GM12878 (cell line): ENCODE measurements at regions not wholly inside any gene's neighbourhood (a gene's known extent, or its start where the extent isn't known, plus 50 kb on each side); places are given as distances from the start of the nearest gene placed in this dataset.

Source experiments
- ATAC-seq: fragments of 200-7000 bp; cut with Tn5 transposase; 3 replicates; pipeline ENCODE4 v1.9.1; 2020; ENCODE audit warnings: mild to moderate bottlenecking, moderate library complexity
- BruUV-seq: library from RNA; stranded (reverse); fragments of 400-500 nt; replicated peaks from 2 replicates; lab custom pipeline; 2021; lab: Mats Ljungman, UMichigan
- CTCF ChIA-PET: fragments of 300-600 bp; sonication (Branson Sonifier 250); formaldehyde crosslinking; extraction: SDS; loops from one replicate; lab custom pipeline; 2021; ENCODE audit warnings: inconsistent platforms; lab: Yijun Ruan, JAX
- POLR2A ChIA-PET: fragments of 350-600 bp; formaldehyde crosslinking; extraction: SDS; loops from one replicate; lab custom pipeline; 2021; ENCODE audit warnings: inconsistent platforms; lab: Charles Lee
- RAD21 ChIA-PET: fragments of 300-600 bp; sonication (Branson Sonifier 250); formaldehyde crosslinking; loops from one replicate; lab custom pipeline; 2023; ENCODE audit warnings: antibody characterized with exemption; ENCODE audit not compliant: unreplicated experiment; lab: Charles Lee
- SMC1A ChIA-PET: fragments of 300-600 bp; sonication (Branson Sonifier 250); formaldehyde crosslinking; loops from one replicate; lab custom pipeline; 2023; ENCODE audit not compliant: unreplicated experiment, uncharacterized antibody; lab: Charles Lee
- DNase-seq: peaks from one replicate; pipeline ENCODE4 v3.0.0-alpha.2; 2011; ENCODE audit warnings: low read depth, low spot score
- FAIRE-seq: peaks from 3 replicates; lab custom pipeline; 2011; peaks lifted over from hg19 to GRCh38; lab: Jason Lieb, UNC
- H2AFZ ChIP-seq: 2 replicates; pipeline ENCODE4 v1.6.0; 2011; ENCODE audit warnings: low read depth, low read length, control low read depth; ENCODE audit not compliant: control insufficient read depth
- H3K27ac ChIP-seq: 2 replicates; pipeline ENCODE4 v1.5.1; 2011; ENCODE audit warnings: control low read depth; ENCODE audit not compliant: control insufficient read depth, insufficient read depth
- H3K27me3 ChIP-seq, 2 experiments: replicated peaks in 1 of 2; 2 replicates each; pipeline versions ENCODE4 v1.6.0 to v1.6.1; 2011; ENCODE audit warnings: low read length in 1 of 2; ENCODE audit not compliant: control insufficient read depth in 2 of 2, insufficient read depth in 2 of 2
- H3K36me3 ChIP-seq, 2 experiments: 2 replicates each; pipeline ENCODE4 v1.5.1; 2011; ENCODE audit warnings: low read length in 1 of 2; ENCODE audit not compliant: control insufficient read depth in 2 of 2, insufficient read depth in 2 of 2
- H3K4me1 ChIP-seq: 2 replicates; pipeline ENCODE4 v1.6.1; 2011; ENCODE audit warnings: mild to moderate bottlenecking, low read length, moderate library complexity, mixed read lengths; ENCODE audit not compliant: control insufficient read depth, insufficient read depth
- H3K4me2 ChIP-seq: 2 replicates; pipeline ENCODE4 v1.6.0; 2011; ENCODE audit warnings: control low read depth; ENCODE audit not compliant: control insufficient read depth, insufficient read depth
- H3K4me3 ChIP-seq: fragments of 200-600 bp; sonication (generic); 2 replicates; pipeline ENCODE4 v1.5.1; 2016
- H3K79me2 ChIP-seq: 2 replicates; pipeline ENCODE4 v1.6.0; 2011; ENCODE audit warnings: low read length; ENCODE audit not compliant: control insufficient read depth, insufficient read depth
- H3K9ac ChIP-seq: 2 replicates; pipeline ENCODE4 v1.8.0; 2011; ENCODE audit warnings: low read length, control low read depth, mixed read lengths; ENCODE audit not compliant: control insufficient read depth, insufficient read depth
- H3K9me3 ChIP-seq: replicated peaks from 3 replicates; pipeline ENCODE4 v1.5.1; 2011; ENCODE audit warnings: mild to moderate bottlenecking, low read length; ENCODE audit not compliant: control insufficient read depth, insufficient read depth
- H4K20me1 ChIP-seq: 2 replicates; pipeline ENCODE4 v1.6.0; 2011; ENCODE audit not compliant: control insufficient read depth, insufficient read depth
- BACH1 ChIP-seq: fragments of 450-650 bp; IDR thresholded peaks from 2 replicates; pipeline ENCODE4 v1.6.1; 2017; ENCODE audit warnings: mild to moderate bottlenecking, borderline replicate concordance
- CBFB ChIP-seq: IDR thresholded peaks from 2 replicates; pipeline ENCODE4 v1.6.1; 2016; ENCODE audit warnings: antibody characterized with exemption, low read depth
- CHD2 ChIP-seq: IDR thresholded peaks from 2 replicates; pipeline ENCODE4 v1.6.1; 2011; ENCODE audit warnings: low read depth, low read length, improper control_type of control experiment, borderline replicate concordance
- MEF2B ChIP-seq: fragments of 450-650 bp; IDR thresholded peaks from 2 replicates; pipeline ENCODE4 v1.6.1; 2018; ENCODE audit warnings: mild to moderate bottlenecking, moderate library complexity; ENCODE audit not compliant: partially characterized antibody, poor library complexity, severe bottlenecking
- PML ChIP-seq: IDR thresholded peaks from 2 replicates; pipeline ENCODE4 v1.6.1; 2012; ENCODE audit warnings: low read length, inconsistent platforms
- TARDBP ChIP-seq: IDR thresholded peaks from 2 replicates; pipeline ENCODE4 v1.6.1; 2016; ENCODE audit warnings: borderline replicate concordance
- WGBS: methylation state at CpG from one replicate; pipeline ENCODE4 v1.1.6; 2016; ENCODE audit warnings: low lambda C conversion rate; ENCODE audit not compliant: insufficient replicate concordance, insufficient coverage; ENCODE audit errors: missing lambda C conversion rate; 5-methylcytosine and 5-hydroxymethylcytosine counted together
- in situ Hi-C: fragments of 300-500 bp; cut with MboI; formaldehyde crosslinking; loops from 9 replicates; pipeline ENCODE4 v1.14.3; 2018; ENCODE audit warnings: mixed read lengths
- intact Hi-C: fragments of 100-400 bp; cut with micrococcal nuclease; formaldehyde crosslinking; loops from one replicate; pipeline ENCODE4 v1.14.2; 2022; ENCODE audit not compliant: unreplicated experiment
- TF ChIP-seq, protein P1 (sequence below): fragments of 450-650 bp; IDR thresholded peaks from 2 replicates; pipeline ENCODE4 v1.6.1; 2016; ENCODE audit warnings: mild to moderate bottlenecking
- TF ChIP-seq, protein P2 (sequence below): IDR thresholded peaks from 2 replicates; pipeline ENCODE4 v1.6.1; 2011; ENCODE audit warnings: borderline replicate concordance, low read depth, mild to moderate bottlenecking, moderate library complexity, mixed read lengths, low read length; ENCODE audit not compliant: insufficient read depth; ENCODE audit errors: extremely low read length
- TF ChIP-seq, protein P3 (sequence below): fragments of 450-650 bp; IDR thresholded peaks from 2 replicates; pipeline ENCODE4 v1.6.1; 2017; ENCODE audit warnings: borderline replicate concordance

DNA sequence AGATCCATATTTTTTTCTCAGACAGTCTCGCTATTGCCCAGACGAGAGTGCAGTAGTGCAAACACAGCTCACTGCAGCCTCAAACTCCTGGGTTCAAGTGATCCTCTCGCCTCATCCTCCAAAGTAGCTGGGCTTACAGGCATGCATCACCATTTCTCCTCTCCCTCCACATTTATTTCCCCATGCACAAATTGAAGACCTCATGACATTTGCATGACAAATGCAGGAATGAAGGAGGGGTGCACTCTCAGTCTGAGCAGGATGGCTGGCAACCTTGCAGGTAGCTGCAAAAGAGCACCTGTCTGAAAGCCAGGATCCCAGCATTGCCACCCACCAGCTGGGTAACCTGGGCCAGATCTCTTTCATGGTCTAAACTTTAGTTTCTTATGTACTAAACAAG lies 111.2 kb downstream of the SH3TC2 start:
- Histone ChIP-seq H3K4me2 (no peak overlapping the region), H3K9ac (no peak overlapping the region), H3K4me3 (no peak overlapping the region), H3K36me3 (no peaks in the 10 kb centered on the region), H3K27me3 (no peaks in the 10 kb centered on the region; a peak in 1 of 4 replicates), H2AFZ (no peak overlapping the region), H3K9me3 (no peaks in the 10 kb centered on the region), H4K20me1 (no peaks in the 10 kb centered on the region), H3K4me1 (no peaks in the 10 kb centered on the region), H3K27ac (no peak overlapping the region), H3K79me2 (no peaks in the 10 kb centered on the region)
- BruUV-seq: no TSS peak
- FAIRE-seq (no peak), ATAC-seq (no peak), DNase-seq (no peak)
- ChIA-PET RAD21 (interaction anchor here (0.7 to 1.7 kb wide), 2 partner anchors 205 to 218 kb away, joined by 3 read pairs; no protein-coding TSS in a partner anchor), CTCF (interaction anchor here (15.3 kb wide), 1 partner anchor 215 kb away, joined by 523 read pairs; no protein-coding TSS in a partner anchor), POLR2A (interaction anchor here (0.5 kb wide), 1 partner anchor 516 kb away, joined by 3 read pairs; no protein-coding TSS in a partner anchor), SMC1A (interaction anchor here (0.8 to 2.8 kb wide), 4 partner anchors 15 to 217 kb away, joined by 3 to 19 read pairs (median 4); no protein-coding TSS in a partner anchor)
- 45% methylated on average over 3 of the region's 3 CpGs for WGBS
- intact Hi-C loops: no loop called here
- TF ChIP-seq, protein P1, sequence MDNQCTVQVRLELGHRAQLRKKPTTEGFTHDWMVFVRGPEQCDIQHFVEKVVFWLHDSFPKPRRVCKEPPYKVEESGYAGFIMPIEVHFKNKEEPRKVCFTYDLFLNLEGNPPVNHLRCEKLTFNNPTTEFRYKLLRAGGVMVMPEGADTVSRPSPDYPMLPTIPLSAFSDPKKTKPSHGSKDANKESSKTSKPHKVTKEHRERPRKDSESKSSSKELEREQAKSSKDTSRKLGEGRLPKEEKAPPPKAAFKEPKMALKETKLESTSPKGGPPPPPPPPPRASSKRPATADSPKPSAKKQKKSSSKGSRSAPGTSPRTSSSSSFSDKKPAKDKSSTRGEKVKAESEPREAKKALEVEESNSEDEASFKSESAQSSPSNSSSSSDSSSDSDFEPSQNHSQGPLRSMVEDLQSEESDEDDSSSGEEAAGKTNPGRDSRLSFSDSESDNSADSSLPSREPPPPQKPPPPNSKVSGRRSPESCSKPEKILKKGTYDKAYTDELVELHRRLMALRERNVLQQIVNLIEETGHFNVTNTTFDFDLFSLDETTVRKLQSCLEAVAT: no peak
- no peak for TF ChIP-seq MEF2B
- TF ChIP-seq, protein P2, sequence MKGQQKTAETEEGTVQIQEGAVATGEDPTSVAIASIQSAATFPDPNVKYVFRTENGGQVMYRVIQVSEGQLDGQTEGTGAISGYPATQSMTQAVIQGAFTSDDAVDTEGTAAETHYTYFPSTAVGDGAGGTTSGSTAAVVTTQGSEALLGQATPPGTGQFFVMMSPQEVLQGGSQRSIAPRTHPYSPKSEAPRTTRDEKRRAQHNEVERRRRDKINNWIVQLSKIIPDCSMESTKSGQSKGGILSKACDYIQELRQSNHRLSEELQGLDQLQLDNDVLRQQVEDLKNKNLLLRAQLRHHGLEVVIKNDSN: no peak
- TF ChIP-seq TARDBP: no peak
- no peak for TF ChIP-seq PML
- TF ChIP-seq BACH1: no peak
- no peak for TF ChIP-seq CBFB
- no peak for TF ChIP-seq CHD2
- TF ChIP-seq, protein P3, sequence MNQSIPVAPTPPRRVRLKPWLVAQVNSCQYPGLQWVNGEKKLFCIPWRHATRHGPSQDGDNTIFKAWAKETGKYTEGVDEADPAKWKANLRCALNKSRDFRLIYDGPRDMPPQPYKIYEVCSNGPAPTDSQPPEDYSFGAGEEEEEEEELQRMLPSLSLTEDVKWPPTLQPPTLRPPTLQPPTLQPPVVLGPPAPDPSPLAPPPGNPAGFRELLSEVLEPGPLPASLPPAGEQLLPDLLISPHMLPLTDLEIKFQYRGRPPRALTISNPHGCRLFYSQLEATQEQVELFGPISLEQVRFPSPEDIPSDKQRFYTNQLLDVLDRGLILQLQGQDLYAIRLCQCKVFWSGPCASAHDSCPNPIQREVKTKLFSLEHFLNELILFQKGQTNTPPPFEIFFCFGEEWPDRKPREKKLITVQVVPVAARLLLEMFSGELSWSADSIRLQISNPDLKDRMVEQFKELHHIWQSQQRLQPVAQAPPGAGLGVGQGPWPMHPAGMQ: no peak
- in situ Hi-C loops: no loop called here
